Erythroblast (primary cell): ENCODE measurements at regions not wholly inside any gene's neighbourhood (a gene's known extent, or its start where the extent isn't known, plus 50 kb on each side); places are given as distances from the start of the nearest gene placed in this dataset.

ENCODE experiments used
- GATA1 ChIP-seq: IDR thresholded peaks from 2 replicates; pipeline ENCODE4 v1.6.1; 2011; ENCODE audit warnings: low read depth, mild to moderate bottlenecking, control low read depth, low read length, moderate library complexity
- POLR2A ChIP-seq: IDR thresholded peaks from 2 replicates; pipeline ENCODE4 v1.6.1; 2011; ENCODE audit warnings: mild to moderate bottlenecking, low read length

DNA sequence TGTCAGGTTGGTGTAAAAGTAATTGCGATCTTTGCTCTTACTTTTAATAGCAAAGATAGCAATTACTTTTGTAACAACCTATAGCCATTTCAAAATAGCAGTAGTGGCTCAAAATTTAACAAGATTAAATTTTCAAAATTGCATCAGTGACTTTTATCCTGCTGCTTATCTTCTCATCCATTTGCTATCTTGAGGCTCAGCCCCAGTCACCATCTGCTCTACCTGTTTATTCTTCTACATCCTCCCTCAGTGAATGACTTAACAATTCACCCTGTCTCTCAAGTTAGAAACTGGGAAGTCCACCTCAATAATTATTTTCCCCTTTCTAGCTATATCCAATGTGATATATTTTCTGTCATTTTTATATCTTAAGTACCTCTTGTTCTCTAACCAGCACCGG, 148.6 kb upstream of the ZNF804A start:
- TF ChIP-seq POLR2A (no peak), GATA1 (no peak)
